ACHN (cell line): ENCODE measurements at regions not wholly inside any gene's neighbourhood (a gene's known extent, or its start where the extent isn't known, plus 50 kb on each side); places are given as distances from the start of the nearest gene placed in this dataset.
"Not testable (repeated sequence)": the region's sequence is repeated elsewhere in the genome, so short reads cannot be mapped to it uniquely, and the experiment has no call there.

Experiments
- DNase-seq: peaks from one replicate; pipeline ENCODE4 v3.0.0-alpha.2; 2015
- in situ Hi-C: cut with HindIII; loops from 2 replicates; pipeline ENCODE4 v1.10.0; 2017; ENCODE audit warnings: low sequenced_read_pairs, low pct_ligation_motif_present, low pct_unique_long_range_greater_than_20kb

DNA sequence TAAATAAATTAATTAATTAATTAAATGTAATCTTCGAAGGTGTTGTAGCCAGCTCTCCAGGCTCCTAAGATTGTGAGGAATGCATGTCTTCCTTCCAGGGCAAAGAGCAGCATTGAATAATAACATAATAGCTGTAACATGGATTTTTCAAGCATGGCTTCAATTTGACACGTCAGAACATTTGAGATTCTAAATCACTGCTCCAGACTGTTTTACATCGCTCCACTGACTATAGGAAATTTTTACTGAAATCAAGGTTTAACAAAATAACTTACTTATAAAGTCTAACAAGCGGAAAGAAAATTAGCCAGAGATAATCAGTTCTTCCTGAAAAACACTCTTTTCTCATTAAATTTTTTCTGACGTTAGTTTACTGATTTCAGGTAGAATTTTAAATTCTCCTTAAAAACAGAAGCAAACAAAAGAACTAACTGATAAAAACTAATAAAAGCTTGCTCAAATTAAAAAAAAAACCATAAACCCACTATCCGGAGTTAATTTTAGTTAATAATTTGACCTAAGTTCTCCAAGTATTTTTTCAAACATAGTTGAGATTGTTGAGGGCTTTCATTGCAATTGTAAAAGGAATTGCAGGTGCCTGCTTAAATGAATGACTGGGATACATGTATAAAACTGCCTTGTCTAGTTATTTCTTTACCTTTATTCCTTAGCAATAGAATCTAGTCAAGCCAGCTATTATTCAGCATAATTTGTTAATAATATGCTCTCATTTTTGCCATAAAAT, 51.2 kb upstream of the SGCE start:
- DNase-seq, result no peak
- in situ Hi-C loops, result no loop called here

- DNase-seq, result no peak
- in situ Hi-C loops, result no loop called here
These were observed 54.3 kb upstream of the SGCE start for GRCh38 chr7:94710256-94710655.

DNA sequence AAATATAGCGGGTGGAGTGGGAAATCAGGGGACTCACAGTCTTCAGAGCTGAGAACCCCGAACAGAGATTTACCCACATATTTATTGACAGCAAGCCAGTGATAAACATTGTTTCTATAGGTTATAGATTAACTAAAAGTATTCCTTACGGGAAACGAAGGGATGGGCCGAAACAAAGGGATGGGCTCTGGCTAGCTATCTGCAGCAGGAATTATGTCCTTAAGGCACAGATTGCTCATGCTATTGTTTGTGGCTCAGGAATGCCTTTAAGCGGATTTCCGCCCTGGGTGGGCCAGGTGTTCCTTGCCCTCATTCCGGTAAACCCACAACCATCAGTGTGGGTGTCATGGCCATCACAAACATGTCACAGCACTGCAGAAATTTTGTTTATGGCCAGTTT, 66.4 kb upstream of the SGCE start:
- DNase-seq, in situ Hi-C loops: not testable (repeated sequence)

DNA sequence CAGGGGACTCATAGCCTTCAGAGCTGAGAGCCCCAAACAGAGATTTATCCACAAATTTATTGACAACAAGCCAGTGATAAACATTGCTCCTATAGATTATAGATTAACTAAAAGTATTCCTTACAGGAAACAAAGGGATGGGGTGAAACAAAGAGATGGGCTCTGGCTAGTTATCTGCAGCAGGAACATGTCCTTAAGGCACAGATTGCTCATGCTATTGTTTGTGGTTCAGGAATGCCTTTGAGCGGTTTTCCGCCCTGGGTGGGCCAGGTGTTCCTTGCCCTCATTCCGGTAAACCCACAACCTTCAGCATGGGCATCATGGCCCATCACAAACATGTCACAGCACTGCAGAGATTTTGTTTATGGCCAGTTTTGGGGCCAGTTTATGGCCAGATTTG, 73.0 kb upstream of the SGCE start:
- DNase-seq, in situ Hi-C loops: not testable (repeated sequence)

DNA sequence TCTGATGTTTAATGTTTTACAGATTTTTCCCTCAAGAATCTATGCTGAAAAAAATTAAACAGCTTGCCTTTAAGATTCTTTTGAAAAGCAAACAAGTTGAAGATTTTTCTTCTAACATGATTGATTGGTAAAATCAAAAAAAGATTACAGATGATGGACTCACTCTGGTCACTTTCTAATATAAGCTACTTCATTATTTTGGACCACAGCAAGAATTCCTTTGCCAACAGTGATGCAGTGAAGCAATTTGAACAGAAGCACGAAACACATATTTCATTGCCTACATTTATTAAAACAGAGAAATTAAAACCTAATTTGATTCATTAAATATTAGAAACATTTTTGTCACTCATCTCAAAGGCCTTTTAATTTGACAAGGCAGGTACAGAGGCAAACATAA, 82.1 kb upstream of the SGCE start:
- DNase-seq, result no peak
- in situ Hi-C loops, result no loop called here

- no peak for DNase-seq
- in situ Hi-C loops, result no loop called here
These were observed 83.2 kb upstream of the SGCE start for GRCh38 chr7:94739180-94739579.

DNA sequence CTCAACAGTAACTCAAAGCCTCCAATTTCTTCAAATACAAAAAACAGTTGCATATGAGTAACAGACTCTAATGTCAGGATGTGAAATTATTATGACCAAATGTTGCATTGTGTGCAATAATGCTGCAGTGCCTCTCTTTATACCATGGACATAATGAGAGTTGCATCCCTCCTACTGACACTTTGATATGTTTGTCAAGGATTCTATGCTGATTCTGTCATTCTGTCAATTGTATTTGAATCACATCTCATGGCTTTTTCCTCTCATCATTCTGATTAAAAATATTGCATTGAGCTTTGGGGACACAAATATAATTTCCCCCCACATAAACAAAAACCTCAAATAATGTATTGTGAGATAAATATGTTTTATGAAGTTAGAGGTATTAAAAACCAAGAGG, 84.6 kb upstream of the SGCE start:
- in situ Hi-C loops, result no loop called here

DNA sequence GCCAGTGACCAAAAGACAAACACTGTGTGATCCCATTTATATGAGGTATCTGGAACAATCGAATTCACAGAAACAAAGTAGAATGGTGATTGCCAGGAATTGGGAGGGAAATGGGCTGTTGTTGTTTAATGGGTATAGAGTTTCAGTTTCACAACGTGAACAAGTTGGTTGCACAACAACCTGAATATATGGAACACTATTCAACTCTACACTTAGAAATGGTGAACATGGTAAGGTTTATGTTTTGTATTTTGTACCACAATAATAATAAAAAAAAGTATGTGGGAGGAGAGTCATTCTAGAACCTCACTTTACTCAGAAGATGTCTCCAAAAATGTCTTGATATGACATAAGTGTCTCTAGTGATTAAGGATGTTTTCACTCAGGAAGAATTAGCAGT, 85.2 kb upstream of the SGCE start:
- in situ Hi-C loops, result no loop called here
- DNase-seq, result no peak

More for the DNA sequence above, 84.6 kb upstream of the SGCE start:
- DNase-seq, result no peak

GRCh38 chr7:94748376-94748775, 92.4 kb upstream of the SGCE start:
- in situ Hi-C loops, result no loop called here
- DNase-seq, result no peak

DNA sequence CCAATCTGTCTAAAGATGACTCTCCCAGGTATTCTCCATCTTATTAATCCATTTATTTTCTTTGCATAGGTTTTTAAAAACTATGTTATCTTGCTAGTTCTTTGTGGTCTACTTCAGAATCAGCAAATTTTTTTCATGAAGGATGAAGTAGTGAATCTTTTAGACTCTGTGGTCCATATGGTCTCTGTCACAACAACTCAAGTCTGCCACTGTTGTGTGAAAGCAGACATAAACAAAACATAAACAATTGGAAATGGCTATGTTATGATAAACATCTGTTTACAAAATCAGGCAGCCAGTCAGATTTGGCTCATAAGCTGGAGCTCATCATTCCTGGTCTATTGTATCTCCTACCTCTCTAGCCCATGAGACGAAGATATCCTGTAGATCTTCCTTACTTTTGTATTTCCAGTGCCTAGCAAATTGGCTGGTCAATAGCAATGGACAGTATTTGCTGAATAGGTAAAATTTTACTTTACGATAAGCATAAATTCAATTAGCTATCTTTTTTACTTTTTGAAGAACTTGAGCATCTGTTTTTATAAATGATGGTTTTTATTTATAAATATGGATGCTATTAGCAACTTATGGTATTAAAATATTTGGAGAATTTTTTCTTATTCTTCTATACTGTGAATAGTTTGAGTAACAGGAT, 104.6 kb upstream of the SGCE start:
- in situ Hi-C loops, result no loop called here
- no peak for DNase-seq

DNA sequence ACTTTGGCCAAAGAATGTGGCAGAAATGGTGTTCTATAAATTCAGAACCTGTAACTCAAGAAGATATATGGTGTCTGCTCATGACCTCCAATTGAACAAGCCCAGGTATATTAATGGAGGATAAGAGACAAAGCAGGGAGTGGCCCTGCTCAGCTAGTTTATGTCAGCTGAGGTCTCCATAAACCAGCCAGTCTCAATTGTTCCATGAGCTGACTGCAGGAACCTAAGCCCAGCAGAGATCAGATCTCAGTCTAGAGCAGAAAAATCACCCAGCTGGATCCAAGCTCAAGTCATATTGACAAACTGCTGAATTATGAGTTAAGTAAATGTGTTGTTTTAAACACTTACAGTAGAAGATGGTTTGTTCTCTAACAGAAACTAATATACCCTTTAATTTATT, 105.5 kb upstream of the SGCE start:
- in situ Hi-C loops, result no loop called here
- no peak for DNase-seq

- DNase-seq, result no peak
- in situ Hi-C loops, result no loop called here
These were observed 107.3 kb upstream of the SGCE start for GRCh38 chr7:94763268-94763667.

GRCh38 chr7:94769724-94770123, 113.8 kb upstream of the SGCE start:
- DNase-seq, result no peak

DNA sequence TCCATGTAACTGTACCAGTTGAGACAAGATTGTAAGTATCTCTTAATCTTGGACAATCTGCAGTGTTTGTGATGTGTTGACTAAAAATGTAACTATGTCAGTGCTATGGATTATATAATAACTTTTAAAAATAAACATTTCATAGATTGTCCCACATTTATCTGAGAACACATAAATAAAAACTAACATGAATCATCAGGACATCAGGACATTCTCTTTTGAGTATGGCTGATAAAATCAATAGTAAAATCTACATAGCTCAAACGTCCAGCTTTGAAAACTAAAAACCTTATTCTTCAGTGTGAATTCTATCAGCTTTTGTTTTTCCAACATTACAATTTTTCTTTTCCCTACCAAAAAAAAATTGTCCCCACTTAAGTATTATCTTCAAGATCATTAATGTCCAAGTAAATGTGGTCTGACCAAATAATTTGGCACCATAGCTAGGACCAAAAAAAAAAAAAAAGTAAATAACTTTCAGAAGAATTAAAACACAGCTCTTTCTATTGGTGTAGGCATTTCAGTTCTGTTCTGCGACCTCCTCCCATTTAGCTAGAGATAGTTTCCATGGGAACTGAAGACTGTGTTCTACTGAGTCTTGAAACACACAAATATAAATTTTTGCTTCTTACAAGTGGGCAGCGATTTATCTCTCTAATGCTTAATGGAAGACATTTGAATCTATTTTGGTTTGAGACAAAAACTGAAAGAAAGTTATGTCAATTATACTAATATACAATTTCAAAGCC, 123.0 kb upstream of the SGCE start:
- DNase-seq, result no peak
- in situ Hi-C loops, result no loop called here

More at GRCh38 chr7:94769724-94770123, 113.8 kb upstream of the SGCE start:
- in situ Hi-C loops, result no loop called here

DNA sequence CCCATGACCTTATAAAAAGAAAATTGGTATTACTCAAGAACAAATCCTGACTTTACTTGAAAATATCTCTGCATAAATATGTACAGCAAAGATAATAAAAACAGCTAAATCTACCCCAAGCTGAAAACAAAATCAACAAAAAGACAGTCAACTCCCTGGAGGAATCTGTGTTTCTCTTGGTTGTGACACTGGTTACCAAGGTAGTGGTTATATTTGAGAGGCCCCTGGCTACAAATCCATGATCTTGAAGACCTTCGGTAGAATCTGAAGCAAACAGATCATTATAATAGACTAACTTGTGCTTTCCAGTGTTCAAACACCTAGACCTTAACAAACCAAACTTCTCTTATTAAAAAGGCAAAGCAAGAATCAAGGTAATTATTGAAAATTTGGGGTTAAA, 123.9 kb upstream of the SGCE start:
- in situ Hi-C loops, result no loop called here
- no peak for DNase-seq

GRCh38 chr7:94781236-94781635, 125.3 kb upstream of the SGCE start:
- no peak for DNase-seq
- in situ Hi-C loops, result no loop called here

DNA sequence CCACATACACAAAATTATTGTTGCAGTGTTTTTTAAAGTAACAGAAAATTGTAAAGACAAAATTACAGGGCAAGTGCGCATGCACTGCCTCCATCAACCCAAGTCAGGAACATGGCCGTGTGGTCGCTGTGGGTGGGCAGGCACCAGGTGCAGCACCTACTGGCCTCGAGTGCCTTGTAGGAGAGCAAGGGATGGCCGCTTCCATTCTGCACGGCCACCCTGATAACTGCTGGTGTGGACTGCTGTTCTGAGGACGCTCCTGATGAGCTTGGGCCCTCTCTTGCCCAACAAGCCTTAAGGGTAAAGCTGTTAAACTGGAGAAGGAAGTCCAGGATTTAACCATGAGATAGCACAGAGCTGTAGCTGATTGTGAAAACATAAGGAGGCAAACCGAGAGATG, 124.6 kb upstream of the PPP1R9A start:
- in situ Hi-C loops, result no loop called here
- DNase-seq, result no peak

GRCh38 chr7:94787285-94787684, 120.1 kb upstream of the PPP1R9A start:
- in situ Hi-C loops, result no loop called here
- no peak for DNase-seq

DNA sequence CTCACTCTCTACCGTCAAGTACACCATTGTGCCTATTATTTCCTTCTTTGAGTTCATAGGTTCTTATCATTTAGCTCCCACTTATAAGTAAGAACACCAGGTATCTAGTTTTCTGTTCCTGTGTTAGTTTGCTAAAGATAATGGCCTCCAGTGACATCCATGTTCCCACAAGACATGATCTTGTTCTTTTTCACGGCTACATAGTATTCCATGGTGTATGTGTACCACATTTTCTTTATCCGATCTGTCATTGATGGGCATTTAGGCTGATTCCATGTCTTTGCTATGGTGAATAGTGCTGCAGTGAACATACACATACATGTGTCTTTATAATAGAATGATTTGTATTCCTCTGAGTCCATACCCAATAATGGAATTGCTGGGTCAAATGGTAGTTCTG, 119.0 kb upstream of the PPP1R9A start:
- in situ Hi-C loops, DNase-seq: not testable (repeated sequence)

- DNase-seq, result no peak
- in situ Hi-C loops, result no loop called here
These were observed 115.2 kb upstream of the PPP1R9A start for GRCh38 chr7:94792241-94792640.
